HG02610 (cell line): ENCODE measurements at regions not wholly inside any gene's neighbourhood (a gene's known extent, or its start where the extent isn't known, plus 50 kb on each side); places are given as distances from the start of the nearest gene placed in this dataset.

Experiments
- ATAC-seq: cut with Tn5 transposase; IDR thresholded peaks from one replicate; pipeline ENCODE4 v1.9.1; 2021; ENCODE audit warnings: mild to moderate bottlenecking, moderate library complexity; ENCODE audit not compliant: unreplicated experiment

- ATAC-seq, result no peak
These were observed 138.9 kb upstream of the CA10 start for GRCh38 chr17:52297230-52298010.

GRCh38 chr17:52294301-52294700, 135.8 kb upstream of the CA10 start:
- ATAC-seq, result no peak

GRCh38 chr17:52287611-52288010, 129.1 kb upstream of the CA10 start:
- no peak for ATAC-seq

GRCh38 chr17:52283872-52284271, 125.4 kb upstream of the CA10 start:
- ATAC-seq, result no peak

GRCh38 chr17:52276381-52277008, 118.0 kb upstream of the CA10 start:
- ATAC-seq, result no peak

- ATAC-seq, result no peak
These were observed 113.3 kb upstream of the CA10 start for GRCh38 chr17:52271781-52272180.

GRCh38 chr17:52255347-52255746, 96.8 kb upstream of the CA10 start:
- no peak for ATAC-seq

GRCh38 chr17:52244689-52245088, 86.2 kb upstream of the CA10 start:
- ATAC-seq, result no peak

- ATAC-seq, result no peak
These were observed 83.8 kb upstream of the CA10 start for GRCh38 chr17:52242268-52242667.

GRCh38 chr17:52237151-52237550, 78.6 kb upstream of the CA10 start:
- ATAC-seq, result no peak

- ATAC-seq, result no peak
These were observed 77.0 kb upstream of the CA10 start for GRCh38 chr17:52235516-52235915.

- ATAC-seq, result no peak
These were observed 75.1 kb upstream of the CA10 start for GRCh38 chr17:52233632-52234031.

- ATAC-seq, result no peak
These were observed 74.7 kb upstream of the CA10 start for GRCh38 chr17:52233176-52233575.

GRCh38 chr17:52228823-52229222, 70.3 kb upstream of the CA10 start:
- no peak for ATAC-seq

- ATAC-seq, result no peak
These were observed 69.4 kb upstream of the CA10 start for GRCh38 chr17:52227926-52228325.

GRCh38 chr17:52213451-52213850, 54.9 kb upstream of the CA10 start:
- no peak for ATAC-seq

- ATAC-seq, result no peak
These were observed 54.3 kb upstream of the CA10 start for GRCh38 chr17:52212851-52213250.

- no peak for ATAC-seq
These were observed 51.0 kb upstream of the CA10 start for GRCh38 chr17:52209507-52209906.
